ENCODE measurements at regions not wholly inside any gene's neighbourhood (a gene's known extent, or its start where the extent isn't known, plus 50 kb on each side); places are given as distances from the start of the nearest gene placed in this dataset.

DNA sequence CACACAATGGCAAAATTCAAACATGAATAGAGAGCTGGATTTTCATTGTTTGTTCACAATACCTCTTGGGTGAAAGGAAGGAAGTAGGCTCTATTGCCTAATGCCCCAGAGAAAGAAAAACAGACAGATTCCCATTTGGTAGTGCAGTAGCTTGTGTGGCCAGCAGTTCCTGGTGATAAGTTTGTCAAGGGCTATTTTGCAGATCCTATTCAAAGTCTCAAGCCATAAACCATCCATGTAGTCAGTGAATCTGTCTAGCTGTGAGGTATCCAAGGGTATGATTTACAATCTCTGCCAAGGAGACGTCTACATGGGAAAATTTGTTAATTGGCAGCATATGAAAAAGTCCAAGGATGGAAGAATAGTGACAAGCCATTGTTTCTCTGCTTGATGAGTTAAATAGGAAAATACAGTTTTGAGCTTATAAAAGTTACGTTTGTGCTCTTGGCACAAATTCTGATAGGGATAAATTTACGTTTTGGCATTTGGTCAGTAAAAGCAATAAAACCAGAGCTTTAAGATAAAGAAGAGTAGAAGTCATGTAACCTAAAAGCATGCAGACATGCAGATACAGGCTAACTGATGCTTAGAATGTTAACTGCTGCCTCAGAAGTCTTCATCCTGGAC is 269.1 kb downstream of the GATA3 start:
- TF ChIP-seq, protein P1, sequence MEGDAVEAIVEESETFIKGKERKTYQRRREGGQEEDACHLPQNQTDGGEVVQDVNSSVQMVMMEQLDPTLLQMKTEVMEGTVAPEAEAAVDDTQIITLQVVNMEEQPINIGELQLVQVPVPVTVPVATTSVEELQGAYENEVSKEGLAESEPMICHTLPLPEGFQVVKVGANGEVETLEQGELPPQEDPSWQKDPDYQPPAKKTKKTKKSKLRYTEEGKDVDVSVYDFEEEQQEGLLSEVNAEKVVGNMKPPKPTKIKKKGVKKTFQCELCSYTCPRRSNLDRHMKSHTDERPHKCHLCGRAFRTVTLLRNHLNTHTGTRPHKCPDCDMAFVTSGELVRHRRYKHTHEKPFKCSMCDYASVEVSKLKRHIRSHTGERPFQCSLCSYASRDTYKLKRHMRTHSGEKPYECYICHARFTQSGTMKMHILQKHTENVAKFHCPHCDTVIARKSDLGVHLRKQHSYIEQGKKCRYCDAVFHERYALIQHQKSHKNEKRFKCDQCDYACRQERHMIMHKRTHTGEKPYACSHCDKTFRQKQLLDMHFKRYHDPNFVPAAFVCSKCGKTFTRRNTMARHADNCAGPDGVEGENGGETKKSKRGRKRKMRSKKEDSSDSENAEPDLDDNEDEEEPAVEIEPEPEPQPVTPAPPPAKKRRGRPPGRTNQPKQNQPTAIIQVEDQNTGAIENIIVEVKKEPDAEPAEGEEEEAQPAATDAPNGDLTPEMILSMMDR (IDR thresholded peaks at IDR 0.05) = no peak
- no peak for TF ChIP-seq POLR2A (IDR thresholded peaks at IDR 0.05)
